Fibroblast of mammary gland (primary cell): ENCODE measurements at regions not wholly inside any gene's neighbourhood (a gene's known extent, or its start where the extent isn't known, plus 50 kb on each side); places are given as distances from the start of the nearest gene placed in this dataset.
"Not testable (repeated sequence)": the region's sequence is repeated elsewhere in the genome, so short reads cannot be mapped to it uniquely, and the experiment has no call there.

Experiments used
- DNase-seq: peaks from one replicate; pipeline ENCODE4 v3.0.0-alpha.2; 2010; ENCODE audit warnings: low read depth
- H3K4me3 ChIP-seq: 2 replicates; pipeline ENCODE4 v1.5.1; 2011; ENCODE audit warnings: low read depth, mild to moderate bottlenecking, low read length, moderate library complexity; ENCODE audit not compliant: control insufficient read depth
- TF ChIP-seq, protein P1 (sequence below): conservative IDR thresholded peaks from 2 replicates; pipeline ENCODE4 v1.5.1; 2011; ENCODE audit warnings: low read depth, low read length, inconsistent platforms; ENCODE audit not compliant: control insufficient read depth, insufficient read depth

DNA sequence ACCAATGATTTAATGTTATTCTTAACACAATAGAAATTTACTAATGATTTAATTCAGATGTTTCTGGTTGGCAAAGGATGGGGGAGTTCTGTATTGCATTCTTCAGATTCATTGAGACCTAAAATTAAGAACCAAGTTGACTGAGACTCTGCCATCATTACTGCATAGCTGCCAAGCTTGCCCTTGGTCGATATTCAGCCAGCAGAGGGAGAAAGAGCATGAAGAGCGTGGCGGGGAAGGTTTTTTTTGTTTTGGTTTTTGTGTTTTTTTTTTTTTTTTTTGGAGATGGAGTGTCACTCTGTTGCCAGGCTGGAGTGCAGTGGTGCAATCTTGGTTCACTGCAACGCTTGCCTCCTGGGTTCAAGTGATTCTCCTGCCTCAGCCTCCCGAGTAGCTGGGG is 659.4 kb upstream of the EEF2KMT start:
- no peak for DNase-seq
- no peak overlapping the region for H3K4me3 ChIP-seq
- TF ChIP-seq, protein P1, sequence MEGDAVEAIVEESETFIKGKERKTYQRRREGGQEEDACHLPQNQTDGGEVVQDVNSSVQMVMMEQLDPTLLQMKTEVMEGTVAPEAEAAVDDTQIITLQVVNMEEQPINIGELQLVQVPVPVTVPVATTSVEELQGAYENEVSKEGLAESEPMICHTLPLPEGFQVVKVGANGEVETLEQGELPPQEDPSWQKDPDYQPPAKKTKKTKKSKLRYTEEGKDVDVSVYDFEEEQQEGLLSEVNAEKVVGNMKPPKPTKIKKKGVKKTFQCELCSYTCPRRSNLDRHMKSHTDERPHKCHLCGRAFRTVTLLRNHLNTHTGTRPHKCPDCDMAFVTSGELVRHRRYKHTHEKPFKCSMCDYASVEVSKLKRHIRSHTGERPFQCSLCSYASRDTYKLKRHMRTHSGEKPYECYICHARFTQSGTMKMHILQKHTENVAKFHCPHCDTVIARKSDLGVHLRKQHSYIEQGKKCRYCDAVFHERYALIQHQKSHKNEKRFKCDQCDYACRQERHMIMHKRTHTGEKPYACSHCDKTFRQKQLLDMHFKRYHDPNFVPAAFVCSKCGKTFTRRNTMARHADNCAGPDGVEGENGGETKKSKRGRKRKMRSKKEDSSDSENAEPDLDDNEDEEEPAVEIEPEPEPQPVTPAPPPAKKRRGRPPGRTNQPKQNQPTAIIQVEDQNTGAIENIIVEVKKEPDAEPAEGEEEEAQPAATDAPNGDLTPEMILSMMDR = no peak

DNA sequence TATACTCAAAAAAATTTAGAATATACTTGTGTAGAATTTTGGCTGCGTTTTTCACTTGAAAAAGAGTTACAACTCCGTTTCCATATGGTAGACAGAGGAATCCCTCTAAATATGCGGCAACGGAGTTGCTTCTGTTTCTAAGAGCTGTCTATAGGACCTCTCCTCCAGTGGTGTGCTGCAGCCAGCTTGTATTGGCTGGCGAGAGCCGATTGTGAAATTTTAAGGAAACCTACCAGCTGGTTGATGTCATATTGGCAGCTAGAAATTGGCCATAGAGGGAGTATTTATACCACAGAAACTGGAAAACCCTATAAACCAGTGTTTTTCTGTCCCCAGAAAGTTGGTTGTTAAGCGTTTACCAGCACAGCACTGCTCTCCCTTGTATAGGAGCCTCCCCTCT is 655.8 kb upstream of the EEF2KMT start:
- TF ChIP-seq, protein P1 = no peak
- no peak for DNase-seq
- no peak overlapping the region for H3K4me3 ChIP-seq

DNA sequence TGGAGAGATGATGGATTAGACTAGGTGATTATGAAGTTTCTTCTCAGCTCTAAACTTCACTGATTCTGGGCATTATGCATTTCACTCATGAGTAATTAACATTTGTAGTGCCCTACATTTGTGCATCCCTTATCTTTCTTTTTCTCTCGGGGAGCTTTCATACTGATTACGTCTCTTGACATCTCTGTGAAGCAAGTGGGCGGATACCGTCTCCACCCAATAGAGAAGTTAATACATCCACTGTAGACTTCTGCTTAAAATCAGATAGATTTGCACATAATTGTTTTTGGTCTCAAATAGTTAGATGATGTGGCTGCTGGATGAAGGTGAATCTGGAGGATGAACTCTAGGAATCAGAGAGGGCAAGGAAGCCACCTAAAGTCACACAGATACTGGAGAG is 653.6 kb upstream of the EEF2KMT start:
- DNase-seq = no peak
- TF ChIP-seq, protein P1 = no peak

DNA sequence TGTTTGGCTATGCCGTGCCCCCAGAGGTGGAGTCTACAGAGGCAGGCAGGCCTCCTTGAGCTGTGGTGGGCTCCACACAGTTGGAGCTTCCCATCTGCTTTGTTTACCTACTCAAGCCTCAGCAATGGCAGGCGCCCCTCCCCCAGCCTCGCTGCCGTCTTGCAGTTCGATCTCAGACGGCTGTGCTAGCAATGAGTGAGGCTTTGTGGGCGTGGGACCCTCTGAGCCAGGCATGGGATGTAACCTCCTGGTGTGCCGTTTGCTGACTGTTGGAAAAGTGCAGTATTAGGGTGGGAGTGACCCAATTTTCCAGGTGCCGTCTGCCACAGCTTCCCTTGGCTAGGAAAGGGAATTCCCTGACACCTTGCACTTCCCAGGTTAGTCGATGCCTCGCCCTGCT is 652.8 kb upstream of the EEF2KMT start:
- not testable (repeated sequence) for H3K4me3 ChIP-seq, DNase-seq

More for the DNA sequence above, 653.6 kb upstream of the EEF2KMT start:
- no peak overlapping the region for H3K4me3 ChIP-seq

DNA sequence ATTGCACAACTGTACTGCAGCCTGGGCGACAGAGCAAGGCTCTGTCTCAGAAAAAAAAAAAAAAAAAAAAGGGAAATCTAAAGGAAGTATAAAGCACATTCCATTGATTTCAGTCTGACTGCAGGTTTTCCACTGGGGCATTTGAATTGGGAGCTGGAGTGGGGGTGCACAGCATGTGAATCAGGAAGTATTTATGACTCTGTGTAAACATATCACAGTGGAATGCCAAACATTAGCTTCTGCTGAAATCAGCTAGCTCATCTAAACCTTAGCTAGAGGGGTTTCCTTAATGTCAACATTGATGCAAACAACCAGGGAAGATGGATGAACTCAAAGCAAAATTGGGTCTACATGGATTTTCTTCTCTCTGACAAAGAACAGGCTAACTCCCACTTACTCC is 641.0 kb upstream of the EEF2KMT start:
- no peak for DNase-seq
- TF ChIP-seq, protein P1 = no peak
- H3K4me3 ChIP-seq = no peak overlapping the region

DNA sequence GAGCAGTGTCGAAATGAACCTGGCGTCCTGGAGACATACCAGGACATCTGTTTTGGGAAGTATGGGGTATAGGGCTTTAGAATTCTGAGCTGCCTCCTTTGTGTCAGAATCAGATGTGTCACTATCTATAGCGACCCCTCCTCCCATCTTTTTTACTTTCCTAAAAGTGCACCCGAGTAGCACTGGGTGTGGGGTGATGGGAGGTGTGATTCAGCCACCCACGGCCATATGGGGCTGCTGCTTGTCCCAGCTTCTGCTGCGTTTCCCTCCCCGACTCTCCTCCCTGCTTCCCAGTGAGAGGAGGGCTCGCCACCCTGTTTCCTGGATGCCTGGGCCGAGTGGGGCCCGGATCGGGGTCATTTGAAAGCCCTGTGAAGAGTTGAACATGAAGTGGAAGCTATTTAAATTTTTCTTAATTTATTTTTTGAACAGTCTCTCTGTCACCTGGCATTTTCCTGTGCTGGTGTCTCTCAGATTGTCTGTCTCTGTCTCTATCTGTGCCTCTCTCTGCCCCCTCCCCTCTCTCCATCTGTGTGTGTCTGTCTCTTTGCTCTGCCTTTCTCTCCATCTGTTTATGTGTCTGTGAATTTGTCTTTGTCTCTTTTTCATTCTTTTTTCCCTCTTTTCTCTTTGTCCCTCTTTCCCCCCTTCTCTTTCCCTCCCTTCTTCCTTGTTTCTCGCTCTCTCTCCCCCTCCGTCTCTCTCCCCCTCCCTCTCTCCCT is 638.8 kb upstream of the EEF2KMT start:
- no peak overlapping the region for H3K4me3 ChIP-seq
- no peak for DNase-seq
- TF ChIP-seq, protein P1 = no peak

DNA sequence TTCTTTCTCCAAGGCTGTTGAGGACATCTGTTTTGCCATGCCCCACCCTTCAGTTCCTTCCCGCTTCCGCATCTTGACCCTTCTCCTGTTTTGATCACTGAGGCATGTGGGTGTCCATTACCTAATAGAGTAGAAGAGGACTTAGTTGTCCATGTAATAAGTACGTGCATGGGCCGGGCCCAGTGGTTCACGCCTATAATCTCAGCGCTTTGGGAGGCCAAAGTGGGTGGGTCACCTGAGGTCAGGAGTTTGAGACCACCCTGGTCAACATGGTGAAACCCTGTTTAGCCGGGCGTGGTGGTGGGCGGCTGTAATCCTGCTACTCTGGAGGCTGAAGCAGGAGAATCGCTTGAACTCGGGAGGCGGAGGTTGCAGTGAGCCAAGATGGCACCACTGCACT is 637.8 kb upstream of the EEF2KMT start:
- no peak for DNase-seq
- H3K4me3 ChIP-seq = no peak overlapping the region
- TF ChIP-seq, protein P1 = no peak
